GM23248 (cell line): ENCODE measurements at regions not wholly inside any gene's neighbourhood (a gene's known extent, or its start where the extent isn't known, plus 50 kb on each side); places are given as distances from the start of the nearest gene placed in this dataset.
A peak's percentile ranks its signal among the peaks of the same experiment; 100 is the strongest.

Source experiments
- DNase-seq: peaks from one replicate; pipeline ENCODE4 v3.0.0-alpha.2; 2015
- H2AFZ ChIP-seq: fragments of 200-600 bp; sonication (generic); 2 replicates; pipeline ENCODE4 v1.6.1; 2016; ENCODE audit warnings: antibody characterized with exemption
- H3F3A ChIP-seq: fragments of 200-600 bp; sonication (generic); 2 replicates; pipeline ENCODE4 v1.6.1; 2016; ENCODE audit warnings: mild to moderate bottlenecking, antibody characterized with exemption, mixed run types; ENCODE audit not compliant: insufficient read depth
- H3K27ac ChIP-seq: fragments of 200-600 bp; sonication (generic); 2 replicates; pipeline ENCODE4 v1.5.1; 2016; ENCODE audit warnings: mild to moderate bottlenecking
- H3K27me3 ChIP-seq: fragments of 200-600 bp; sonication (generic); replicated peaks from 2 replicates; pipeline ENCODE4 v1.6.1; 2016; ENCODE audit warnings: mild to moderate bottlenecking; ENCODE audit not compliant: insufficient read depth
- H3K36me3 ChIP-seq: fragments of 200-600 bp; sonication (generic); 2 replicates; pipeline ENCODE4 v1.6.1; 2016; ENCODE audit warnings: low read depth, mild to moderate bottlenecking
- H3K4me1 ChIP-seq: fragments of 200-600 bp; sonication (generic); 2 replicates; pipeline ENCODE4 v1.6.1; 2016; ENCODE audit warnings: mild to moderate bottlenecking; ENCODE audit not compliant: insufficient read depth
- H3K4me2 ChIP-seq: fragments of 200-600 bp; sonication (generic); one replicate; pipeline ENCODE4 v1.6.1; 2016; ENCODE audit warnings: mild to moderate bottlenecking; ENCODE audit not compliant: unreplicated experiment
- H3K4me3 ChIP-seq: fragments of 200-600 bp; sonication (generic); 2 replicates; pipeline ENCODE4 v1.5.1; 2016; ENCODE audit warnings: mild to moderate bottlenecking
- H3K79me2 ChIP-seq: fragments of 200-600 bp; sonication (generic); 2 replicates; pipeline ENCODE4 v1.6.1; 2016; ENCODE audit warnings: mild to moderate bottlenecking; ENCODE audit not compliant: insufficient read depth
- H3K9ac ChIP-seq: fragments of 200-600 bp; sonication (generic); 2 replicates; pipeline ENCODE4 v1.6.1; 2016; ENCODE audit warnings: mild to moderate bottlenecking
- H3K9me2 ChIP-seq: fragments of 200-600 bp; sonication (generic); 2 replicates; pipeline ENCODE4 v1.6.1; 2016; ENCODE audit warnings: mixed run types, mild to moderate bottlenecking, moderate library complexity; ENCODE audit not compliant: insufficient read depth
- H3K9me3 ChIP-seq: fragments of 200-600 bp; sonication (generic); one replicate; pipeline ENCODE4 v1.6.1; 2017; ENCODE audit warnings: low read depth
- H4K20me1 ChIP-seq: fragments of 200-600 bp; sonication (generic); 2 replicates; pipeline ENCODE4 v1.6.0; 2016; ENCODE audit not compliant: insufficient read depth
- EZH2 ChIP-seq: fragments of 200-600 bp; sonication (generic); IDR thresholded peaks from 2 replicates; pipeline ENCODE4 v1.6.1; 2018; ENCODE audit warnings: antibody characterized with exemption, mild to moderate bottlenecking; ENCODE audit not compliant: insufficient read depth, poor library complexity, severe bottlenecking
- EZH2phosphoT487 ChIP-seq: fragments of 200-600 bp; sonication (generic); IDR thresholded peaks from 2 replicates; pipeline ENCODE4 v1.6.1; 2018; ENCODE audit warnings: antibody characterized with exemption, moderate library complexity, mild to moderate bottlenecking, low read depth; ENCODE audit not compliant: insufficient read depth
- WGBS, 2 experiments: methylation state at CpG; one replicate each; pipeline ENCODE4 v1.1.6; 2015 to 2017; ENCODE audit warnings: low lambda C conversion rate in 2 of 2, low coverage in 1 of 2; ENCODE audit errors: missing lambda C conversion rate in 2 of 2; 5-methylcytosine and 5-hydroxymethylcytosine counted together
- in situ Hi-C: fragments of 300-500 bp; cut with MboI; formaldehyde crosslinking; loops from 2 replicates; pipeline ENCODE4 v1.15.0; 2020

GRCh38 chr18:40346146-40346545, 1608.9 kb upstream of the PIK3C3 start:
- TF ChIP-seq EZH2phosphoT487 (no peak), EZH2 (no peak)
- in situ Hi-C loops: no loop called here
- DNase-seq: peak; percentile 52
- H3K9me2 ChIP-seq: no peaks in the 10 kb centered on the region; the same call in 1 of the 2 replicates
- no peak overlapping the region for H3K4me2 ChIP-seq
- H3K4me3 ChIP-seq: no peak overlapping the region
- H3K79me2 ChIP-seq: no peaks in the 10 kb centered on the region
- no peak overlapping the region for H2AFZ ChIP-seq
- H3K4me1 ChIP-seq: 0 out of 2 replicates have a peak, but pooled peaks cover 7% of the 10 kb centered on the region
- no peaks in the 10 kb centered on the region for H3K36me3 ChIP-seq
- no peak overlapping the region for H3K9ac ChIP-seq
- no peak overlapping the region for H3K27ac ChIP-seq
- no peaks in the 10 kb centered on the region for H3K9me3 ChIP-seq
- H4K20me1 ChIP-seq: no peaks in the 10 kb centered on the region
- H3F3A ChIP-seq: peaks cover 4% of the 10 kb centered on the region; the same call in 1 of the 2 replicates
- H3K27me3 ChIP-seq: no peaks in the 10 kb centered on the region

DNA sequence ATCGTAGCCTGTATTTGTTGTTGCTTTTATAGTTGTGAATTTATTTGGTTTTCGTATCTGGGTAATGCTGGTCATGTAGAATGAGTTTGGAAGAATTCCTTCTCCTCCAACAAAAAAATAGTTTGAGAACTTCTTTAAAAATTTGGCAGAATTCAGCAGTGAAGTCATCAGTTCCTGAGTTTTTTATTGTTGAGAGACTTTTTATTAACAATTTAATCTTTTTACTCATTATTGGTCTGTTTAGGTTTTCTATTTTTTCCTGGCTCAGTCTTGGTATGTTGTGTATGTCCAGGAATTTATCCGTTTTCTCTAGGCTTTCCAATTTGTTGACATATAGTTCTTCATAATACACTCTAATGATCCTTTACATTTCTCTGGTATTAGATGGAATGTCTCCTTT, 1613.3 kb upstream of the PIK3C3 start:
- WGBS, 2 experiments: 45 to 47% methylated on average over 3 of the region's 3 CpGs
- peaks cover 4% of the 10 kb centered on the region; the same call in 1 of the 2 replicates for H3F3A ChIP-seq
- H3K27me3 ChIP-seq: no peaks in the 10 kb centered on the region
- TF ChIP-seq EZH2 (no peak), EZH2phosphoT487 (no peak)
- H3K9me3 ChIP-seq: no peaks in the 10 kb centered on the region
- H3K4me2 ChIP-seq: no peak overlapping the region
- H3K79me2 ChIP-seq: no peaks in the 10 kb centered on the region
- H3K9ac ChIP-seq: no peak overlapping the region
- H3K36me3 ChIP-seq: no peaks in the 10 kb centered on the region
- H3K4me1 ChIP-seq: 0 out of 2 replicates have a peak, but pooled peaks cover 7% of the 10 kb centered on the region
- no peak overlapping the region for H2AFZ ChIP-seq
- H3K4me3 ChIP-seq: no peak overlapping the region
- in situ Hi-C loops: no loop called here
- H4K20me1 ChIP-seq: no peaks in the 10 kb centered on the region
- DNase-seq: no peak
- H3K27ac ChIP-seq: no peak overlapping the region
- H3K9me2 ChIP-seq: no peaks in the 10 kb centered on the region; the same call in 1 of the 2 replicates

GRCh38 chr18:40338284-40338683, 1616.8 kb upstream of the PIK3C3 start:
- DNase-seq: no peak
- no peaks in the 10 kb centered on the region for H3K36me3 ChIP-seq
- no peak overlapping the region for H3K4me3 ChIP-seq
- in situ Hi-C loops: no loop called here
- no peak overlapping the region for H3K27ac ChIP-seq
- H3K9me2 ChIP-seq: no peaks in the 10 kb centered on the region
- no peak overlapping the region for H3K9ac ChIP-seq
- no peaks in the 10 kb centered on the region for H3K27me3 ChIP-seq
- H3K9me3 ChIP-seq: no peaks in the 10 kb centered on the region
- H2AFZ ChIP-seq: no peak overlapping the region
- H3K79me2 ChIP-seq: no peaks in the 10 kb centered on the region
- no peaks in the 10 kb centered on the region for H4K20me1 ChIP-seq
- 52 to 59% methylated on average over 1 of the region's 1 CpG for WGBS, 2 experiments
- H3K4me1 ChIP-seq: no peaks in the 10 kb centered on the region
- no peaks in the 10 kb centered on the region for H3F3A ChIP-seq
- no peak for TF ChIP-seq EZH2
- no peak for TF ChIP-seq EZH2phosphoT487
- H3K4me2 ChIP-seq: no peak overlapping the region

DNA sequence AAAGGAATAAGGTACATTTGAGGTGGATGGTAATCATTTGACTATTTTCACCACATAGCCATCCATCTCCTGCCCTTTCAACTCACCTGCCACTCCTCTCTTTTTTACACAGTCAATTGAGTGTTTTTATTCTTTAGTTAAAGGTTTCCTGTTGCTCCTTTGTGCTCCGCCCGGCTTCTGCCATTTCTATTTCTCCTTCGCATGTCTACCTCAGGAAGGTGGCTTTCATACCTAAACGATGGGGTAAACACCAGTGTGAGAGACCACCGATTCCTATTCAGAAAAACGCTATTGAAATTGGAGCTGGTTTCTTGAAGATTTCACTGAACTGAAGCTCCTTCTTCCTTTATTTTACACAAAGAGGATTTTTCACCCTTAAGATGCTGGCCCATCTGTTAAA, 1628.0 kb upstream of the PIK3C3 start:
- Histone ChIP-seq H3K4me1 (no peaks in the 10 kb centered on the region), H3K79me2 (no peaks in the 10 kb centered on the region), H3K36me3 (no peaks in the 10 kb centered on the region), H3K9ac (no peak overlapping the region), H3K9me3 (no peaks in the 10 kb centered on the region), H2AFZ (no peak overlapping the region), H3F3A (no peaks in the 10 kb centered on the region), H3K4me3 (no peak overlapping the region), H3K27ac (no peak overlapping the region), H3K9me2 (no peaks in the 10 kb centered on the region), H4K20me1 (no peaks in the 10 kb centered on the region), H3K27me3 (no peaks in the 10 kb centered on the region; the same call in 1 of the 2 replicates), H3K4me2 (no peak overlapping the region)
- WGBS, 2 experiments: 21 to 32% methylated on average over 6 of the region's 6 CpGs
- TF ChIP-seq EZH2phosphoT487 (no peak), EZH2 (no peak)
- in situ Hi-C loops: no loop called here
- no peak for DNase-seq

- WGBS, 2 experiments: 4 to 5% methylated on average over 1 of the region's 1 CpG
- in situ Hi-C loops: no loop called here
These were observed 1629.0 kb upstream of the PIK3C3 start for GRCh38 chr18:40325988-40326387.

More at GRCh38 chr18:40325988-40326387, 1629.0 kb upstream of the PIK3C3 start:
- no peak overlapping the region for H3K27ac ChIP-seq
- no peak overlapping the region for H3K9ac ChIP-seq
- no peaks in the 10 kb centered on the region for H3F3A ChIP-seq
- H3K4me1 ChIP-seq: no peaks in the 10 kb centered on the region
- H3K4me3 ChIP-seq: no peak overlapping the region
- no peaks in the 10 kb centered on the region for H3K79me2 ChIP-seq
- H3K27me3 ChIP-seq: no peaks in the 10 kb centered on the region; the same call in 1 of the 2 replicates
- TF ChIP-seq EZH2phosphoT487 (no peak), EZH2 (no peak)
- no peaks in the 10 kb centered on the region for H3K9me3 ChIP-seq
- no peaks in the 10 kb centered on the region for H3K36me3 ChIP-seq
- H2AFZ ChIP-seq: no peak overlapping the region
- no peak for DNase-seq
- H3K9me2 ChIP-seq: no peaks in the 10 kb centered on the region
- H4K20me1 ChIP-seq: no peaks in the 10 kb centered on the region
- no peak overlapping the region for H3K4me2 ChIP-seq
